ENCODE measurements at regions not wholly inside any gene's neighbourhood (a gene's known extent, or its start where the extent isn't known, plus 50 kb on each side); places are given as distances from the start of the nearest gene placed in this dataset.
A peak's percentile ranks its signal among the peaks of the same experiment; 100 is the strongest.
"Not testable (repeated sequence)": the region's sequence is repeated elsewhere in the genome, so short reads cannot be mapped to it uniquely, and the experiment has no call there.

DNA sequence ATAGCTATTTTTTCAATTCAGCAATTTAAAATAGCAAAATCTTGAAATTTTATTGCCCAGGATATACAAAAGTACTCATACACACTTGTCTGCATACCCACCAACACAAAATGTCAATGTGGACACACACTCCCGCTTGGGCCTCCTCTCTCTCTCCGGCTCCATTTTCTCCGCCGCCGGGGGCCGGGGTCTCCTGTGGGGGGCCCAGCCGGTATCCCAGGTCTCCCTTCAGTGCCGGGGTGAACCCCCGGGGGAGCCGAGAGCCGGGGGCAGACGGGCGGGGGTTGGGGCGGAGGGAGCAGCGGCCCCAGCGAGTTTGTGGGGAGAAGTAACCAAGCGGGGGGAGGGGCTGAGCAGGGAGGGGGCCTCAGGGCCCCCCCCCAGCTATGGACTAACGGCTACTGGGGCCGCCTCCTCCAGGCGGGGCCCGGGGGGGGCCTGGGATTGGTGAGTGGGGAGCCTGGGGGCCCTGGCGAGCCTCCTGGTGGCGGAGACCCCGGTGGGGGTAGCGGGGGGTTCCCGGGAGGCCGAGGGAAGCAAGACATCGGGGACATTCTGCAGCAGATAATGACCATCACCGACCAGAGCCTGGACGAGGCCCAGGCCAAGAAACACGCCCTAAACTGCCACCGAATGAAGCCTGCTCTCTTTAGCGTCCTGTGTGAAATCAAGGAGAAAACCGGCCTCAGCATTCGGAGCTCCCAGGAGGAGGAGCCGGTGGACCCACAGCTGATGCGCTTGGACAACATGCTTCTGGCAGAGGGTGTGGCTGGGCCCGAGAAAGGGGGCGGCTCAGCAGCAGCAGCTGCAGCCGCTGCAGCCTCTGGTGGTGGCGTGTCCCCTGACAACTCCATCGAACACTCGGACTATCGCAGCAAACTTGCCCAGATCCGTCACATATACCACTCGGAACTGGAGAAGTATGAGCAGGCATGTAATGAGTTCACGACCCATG lies 56.6 kb downstream of the CHST2 start:
- DNase-seq; H3K4me3 Mint-ChIP-seq; ATAC-seq; H3K27ac Mint-ChIP-seq; H3K27me3 Mint-ChIP-seq; intact Hi-C loops (cut with micrococcal nuclease): not testable (repeated sequence)
- Mint-ChIP-seq H3K36me3 (ENCODE audit: low read depth) (peaks cover 21% of the 10 kb centered on the region), H3K9me3 (peaks cover 32% of the 10 kb centered on the region), H3K4me1 (ENCODE audit: low read depth) (peaks cover 58% of the 10 kb centered on the region)
- ChIA-PET POLR2A (interaction anchor here (0.9 kb wide), 1 partner anchor 11 kb away, joined by 3 read pairs; no protein-coding TSS in a partner anchor), CTCF (interaction anchor here (0.8 kb wide), 1 partner anchor 15 kb away, joined by 3 read pairs; no protein-coding TSS in a partner anchor)

DNA sequence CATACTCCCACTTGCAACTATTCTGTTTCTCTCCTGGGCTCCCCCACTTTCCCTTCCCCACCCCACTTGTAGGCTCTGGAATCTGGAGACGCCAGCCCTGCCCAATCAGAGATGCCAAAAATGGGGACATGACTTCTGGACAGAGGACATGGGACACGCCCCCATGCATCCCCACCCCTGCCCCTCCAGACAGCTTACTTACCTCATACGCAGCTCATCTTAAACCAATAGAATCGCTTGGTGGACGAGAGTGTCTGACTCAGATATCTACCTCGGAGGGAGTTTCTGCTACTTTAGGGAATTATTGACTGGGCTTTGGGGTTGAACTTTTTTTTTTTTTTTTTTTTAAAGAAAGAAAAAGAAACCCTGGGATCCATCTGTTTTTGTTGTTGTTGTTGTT lies 58.4 kb downstream of the CHST2 start:
- CTCF ChIA-PET; H3K27me3 Mint-ChIP-seq; POLR2A ChIA-PET; intact Hi-C loops (cut with micrococcal nuclease); H3K4me3 Mint-ChIP-seq; H3K27ac Mint-ChIP-seq: not testable (repeated sequence)
- Mint-ChIP-seq H3K36me3 (ENCODE audit: low read depth) (peaks cover 14% of the 10 kb centered on the region), H3K9me3 (peaks cover 26% of the 10 kb centered on the region), H3K4me1 (ENCODE audit: low read depth) (peaks cover 42% of the 10 kb centered on the region)
- ATAC-seq (peak; percentile 76), DNase-seq (peak; percentile 38)

DNA sequence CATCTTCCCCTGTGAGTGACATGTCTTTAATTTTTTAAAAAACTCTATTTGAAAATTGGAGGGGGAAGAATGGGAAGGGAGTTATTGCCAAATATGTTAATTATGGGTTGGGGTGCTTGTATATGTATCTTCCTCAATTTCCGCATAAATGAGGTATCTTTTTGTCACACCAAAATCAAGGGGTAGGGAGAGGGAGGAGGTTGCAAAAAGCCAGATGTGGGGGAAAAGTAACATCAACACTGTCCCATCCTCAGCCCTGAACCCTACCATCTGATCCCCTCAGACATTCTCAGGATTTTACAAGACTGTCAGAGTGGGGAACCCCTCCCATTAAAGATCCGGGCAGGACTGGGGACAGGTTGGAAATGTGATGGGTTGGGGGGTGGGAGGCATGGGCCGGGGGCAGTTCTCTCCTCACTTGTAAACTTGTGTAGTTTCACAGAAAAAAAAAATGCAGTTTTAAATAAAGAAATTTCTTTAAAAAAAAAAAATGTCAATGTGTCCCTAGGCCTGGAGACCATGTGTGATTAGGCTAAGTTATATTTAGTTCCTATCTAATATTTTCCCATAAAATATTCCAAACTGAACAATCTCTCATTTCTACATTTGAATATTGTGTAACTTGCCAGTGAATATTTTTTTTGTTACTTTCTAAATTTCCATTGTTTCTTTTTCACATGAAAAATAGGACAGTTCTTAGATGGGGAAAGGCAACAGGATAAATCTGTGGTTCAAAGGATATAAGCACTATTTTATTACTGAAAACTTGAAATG lies 59.4 kb downstream of the CHST2 start:
- H3K4me3 Mint-ChIP-seq; H3K27ac Mint-ChIP-seq; CTCF ChIA-PET; H3K27me3 Mint-ChIP-seq; DNase-seq; H3K36me3 Mint-ChIP-seq (ENCODE audit: low read depth); POLR2A ChIA-PET; intact Hi-C loops (cut with micrococcal nuclease); ATAC-seq: not testable (repeated sequence)
- H3K4me1 Mint-ChIP-seq (ENCODE audit: low read depth): peaks cover 44% of the 10 kb centered on the region
- H3K9me3 Mint-ChIP-seq: peaks cover 19% of the 10 kb centered on the region

DNA sequence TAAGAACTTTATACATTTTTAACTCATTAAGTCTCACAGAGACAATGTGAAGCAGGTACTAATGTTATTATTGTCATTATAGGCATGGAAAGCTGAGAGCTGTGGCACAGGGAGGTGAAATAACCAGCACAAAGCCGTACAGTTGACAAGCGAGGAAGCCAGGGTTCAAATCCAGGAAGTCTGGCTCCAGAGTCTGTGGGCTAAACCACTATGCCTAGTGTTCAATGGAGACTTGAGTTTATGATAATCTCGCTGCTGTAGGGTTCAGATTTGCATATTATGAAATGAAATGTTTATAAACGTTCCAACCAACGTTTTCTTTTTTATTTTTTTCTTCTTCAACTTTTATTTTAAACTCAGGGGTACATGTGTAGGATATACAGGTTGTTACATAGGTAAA lies 60.0 kb downstream of the CHST2 start:
- Mint-ChIP-seq H3K4me1 (ENCODE audit: low read depth) (peaks cover 44% of the 10 kb centered on the region), H3K36me3 (ENCODE audit: low read depth) (peaks cover 5% of the 10 kb centered on the region), H3K9me3 (peaks cover 12% of the 10 kb centered on the region), H3K4me3 (no peak overlapping the region), H3K27me3 (no peaks in the 10 kb centered on the region), H3K27ac (no peak overlapping the region)
- TF ChIP-seq, protein P1, sequence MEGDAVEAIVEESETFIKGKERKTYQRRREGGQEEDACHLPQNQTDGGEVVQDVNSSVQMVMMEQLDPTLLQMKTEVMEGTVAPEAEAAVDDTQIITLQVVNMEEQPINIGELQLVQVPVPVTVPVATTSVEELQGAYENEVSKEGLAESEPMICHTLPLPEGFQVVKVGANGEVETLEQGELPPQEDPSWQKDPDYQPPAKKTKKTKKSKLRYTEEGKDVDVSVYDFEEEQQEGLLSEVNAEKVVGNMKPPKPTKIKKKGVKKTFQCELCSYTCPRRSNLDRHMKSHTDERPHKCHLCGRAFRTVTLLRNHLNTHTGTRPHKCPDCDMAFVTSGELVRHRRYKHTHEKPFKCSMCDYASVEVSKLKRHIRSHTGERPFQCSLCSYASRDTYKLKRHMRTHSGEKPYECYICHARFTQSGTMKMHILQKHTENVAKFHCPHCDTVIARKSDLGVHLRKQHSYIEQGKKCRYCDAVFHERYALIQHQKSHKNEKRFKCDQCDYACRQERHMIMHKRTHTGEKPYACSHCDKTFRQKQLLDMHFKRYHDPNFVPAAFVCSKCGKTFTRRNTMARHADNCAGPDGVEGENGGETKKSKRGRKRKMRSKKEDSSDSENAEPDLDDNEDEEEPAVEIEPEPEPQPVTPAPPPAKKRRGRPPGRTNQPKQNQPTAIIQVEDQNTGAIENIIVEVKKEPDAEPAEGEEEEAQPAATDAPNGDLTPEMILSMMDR (IDR thresholded peaks at IDR 0.05): no peak
- intact Hi-C loops (cut with micrococcal nuclease): no loop called here
- ATAC-seq (no peak), DNase-seq (no peak)
- ChIA-PET POLR2A (no interaction called here), CTCF (no interaction called here)

DNA sequence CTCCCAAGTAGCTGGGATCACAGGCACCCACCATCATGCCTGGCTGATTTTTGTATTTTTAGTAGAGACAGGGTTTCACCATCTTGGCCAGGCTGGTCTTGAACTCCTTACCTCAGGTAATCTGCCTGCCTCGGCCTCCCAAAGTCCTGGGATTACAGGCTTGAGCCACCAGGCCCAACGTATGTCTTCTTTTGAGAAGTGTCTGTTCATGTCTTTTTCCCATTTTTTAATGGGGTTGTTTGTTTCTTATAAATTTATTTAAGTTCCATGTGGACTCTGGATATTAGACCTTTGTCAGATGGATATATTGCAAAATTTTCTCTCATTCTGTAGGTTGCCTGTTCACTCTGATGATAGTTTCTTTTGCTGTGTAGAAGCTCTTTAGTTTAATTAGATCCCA lies 61.3 kb downstream of the CHST2 start:
- ATAC-seq; H3K36me3 Mint-ChIP-seq (ENCODE audit: low read depth); intact Hi-C loops (cut with micrococcal nuclease); H3K4me3 Mint-ChIP-seq; POLR2A ChIA-PET; H3K27ac Mint-ChIP-seq; H3K27me3 Mint-ChIP-seq; CTCF ChIA-PET; DNase-seq; H3K9me3 Mint-ChIP-seq: not testable (repeated sequence)
- H3K4me1 Mint-ChIP-seq (ENCODE audit: low read depth): peaks cover 36% of the 10 kb centered on the region

DNA sequence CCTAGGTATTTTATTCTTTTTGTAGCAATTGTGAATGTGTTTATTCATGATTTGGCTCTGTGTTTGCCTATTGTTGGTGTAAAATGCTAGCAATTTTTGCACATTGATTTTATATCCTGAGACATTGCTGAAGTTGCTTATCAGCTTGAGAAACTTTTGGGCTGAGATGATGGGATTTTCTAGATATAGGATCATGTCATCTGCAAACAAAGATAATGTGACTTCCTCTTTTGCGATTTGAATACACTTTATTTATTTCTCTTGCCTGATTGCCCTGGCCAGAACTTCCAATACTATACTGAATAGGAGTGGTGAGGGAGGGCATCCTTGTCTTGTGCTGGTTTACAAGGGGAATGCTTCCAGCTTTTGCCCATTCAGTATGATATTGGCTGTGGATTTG lies 62.4 kb downstream of the CHST2 start:
- POLR2A ChIA-PET; H3K9me3 Mint-ChIP-seq; DNase-seq; H3K36me3 Mint-ChIP-seq (ENCODE audit: low read depth); CTCF ChIA-PET; intact Hi-C loops (cut with micrococcal nuclease); ATAC-seq; H3K27me3 Mint-ChIP-seq; H3K4me3 Mint-ChIP-seq; H3K27ac Mint-ChIP-seq: not testable (repeated sequence)
- H3K4me1 Mint-ChIP-seq (ENCODE audit: low read depth): peaks cover 36% of the 10 kb centered on the region

DNA sequence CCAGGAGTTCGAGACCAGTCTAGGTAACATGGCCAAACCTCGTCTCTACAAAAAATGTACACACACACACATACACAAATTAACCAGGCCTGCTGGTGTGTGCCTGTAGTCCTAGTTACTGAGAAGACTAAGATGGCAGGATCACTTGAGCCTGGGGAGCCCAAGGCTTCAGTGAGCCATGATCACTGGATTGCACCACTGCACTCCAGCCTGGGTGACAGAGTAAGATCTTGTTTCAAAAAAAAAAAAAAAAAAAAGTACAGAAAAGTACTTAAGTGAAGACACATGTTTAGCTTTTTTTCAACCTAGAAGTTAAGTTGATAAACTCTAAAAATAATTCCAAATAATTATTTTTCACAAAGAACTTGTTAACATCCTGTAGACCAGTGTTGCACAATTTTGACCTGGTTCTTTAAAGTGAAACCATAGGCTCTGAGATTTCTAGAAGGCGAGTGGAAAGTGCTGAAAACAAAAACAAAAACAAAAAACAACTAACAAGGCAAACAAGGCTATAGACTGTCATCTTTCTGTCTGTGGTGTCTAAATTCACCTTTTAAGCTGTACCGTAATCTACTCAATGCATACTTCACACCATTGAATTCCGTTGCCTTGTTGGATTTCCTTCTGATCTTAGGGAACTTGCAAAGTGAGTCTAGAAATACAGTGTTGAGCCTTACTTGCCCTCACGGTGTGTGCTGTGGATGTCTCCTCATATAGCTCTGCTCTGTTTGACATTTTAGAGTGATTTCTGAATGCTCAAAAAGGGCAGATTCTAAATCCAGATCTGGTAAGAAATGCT lies 63.5 kb downstream of the CHST2 start:
- no peak overlapping the region for H3K4me3 Mint-ChIP-seq
- no peak overlapping the region for H3K27ac Mint-ChIP-seq
- H3K27me3 Mint-ChIP-seq: no peaks in the 10 kb centered on the region
- H3K9me3 Mint-ChIP-seq: peaks cover 10% of the 10 kb centered on the region
- ChIA-PET CTCF (no interaction called here), POLR2A (no interaction called here)
- intact Hi-C loops (cut with micrococcal nuclease): no loop called here
- ATAC-seq: no peak
- peaks cover 5% of the 10 kb centered on the region for H3K36me3 Mint-ChIP-seq (ENCODE audit: low read depth)
- TF ChIP-seq, protein P1 (IDR thresholded peaks at IDR 0.05): no peak
- H3K4me1 Mint-ChIP-seq (ENCODE audit: low read depth): peaks cover 35% of the 10 kb centered on the region
- no peak for DNase-seq

Data from activated CD8-positive, alpha-beta T cell treated with anti-CD3 and anti-CD28 coated beads for 36 hours (primary cell).